Large intestine (tissue), 3 donors: ENCODE measurements at regions not wholly inside any gene's neighbourhood (a gene's known extent, or its start where the extent isn't known, plus 50 kb on each side); places are given as distances from the start of the nearest gene placed in this dataset.

Source experiments
- DNase-seq, 2 donors: peaks; one replicate each; pipeline versions ENCODE4 v3.0.0 to v3.0.0-alpha.2; 2013
- H3K27ac ChIP-seq: one replicate; pipeline ENCODE4 v1.5.1; 2013; ENCODE audit warnings: low read length
- H3K27me3 ChIP-seq: 2 replicates; pipeline ENCODE4 v1.6.1; 2013; ENCODE audit warnings: low read length; ENCODE audit not compliant: control insufficient read depth, insufficient read depth
- H3K36me3 ChIP-seq: 2 replicates; pipeline ENCODE4 v1.6.1; 2013; ENCODE audit warnings: low read length; ENCODE audit not compliant: control insufficient read depth, insufficient read depth
- H3K4me1 ChIP-seq: one replicate; pipeline ENCODE4 v1.6.1; 2013; ENCODE audit warnings: low read length; ENCODE audit not compliant: control insufficient read depth, insufficient read depth
- H3K4me3 ChIP-seq: one replicate; pipeline ENCODE4 v1.5.1; 2013; ENCODE audit warnings: low read length
- H3K9me3 ChIP-seq: one replicate; pipeline ENCODE4 v1.6.1; 2013; ENCODE audit warnings: mild to moderate bottlenecking, low read depth, low read length, moderate library complexity; ENCODE audit not compliant: control insufficient read depth
- WGBS: methylation state at CpG from one replicate; pipeline ENCODE4 v1.1.5; 2013; ENCODE audit warnings: low lambda C conversion rate; ENCODE audit not compliant: insufficient coverage; 5-methylcytosine and 5-hydroxymethylcytosine counted together

GRCh38 chr4:108529102-108529501 is 91.3 kb upstream of the RPL34 start:
- Histone ChIP-seq H3K9me3 (no peaks in the 10 kb centered on the region), H3K27me3 (no peaks in the 10 kb centered on the region), H3K27ac (no peak overlapping the region), H3K36me3 (no peaks in the 10 kb centered on the region), H3K4me1 (no peaks in the 10 kb centered on the region), H3K4me3 (no peak overlapping the region)
- DNase-seq = no peak
- no CpG with 5 or more reads among the region's 1 CpG for WGBS

DNA sequence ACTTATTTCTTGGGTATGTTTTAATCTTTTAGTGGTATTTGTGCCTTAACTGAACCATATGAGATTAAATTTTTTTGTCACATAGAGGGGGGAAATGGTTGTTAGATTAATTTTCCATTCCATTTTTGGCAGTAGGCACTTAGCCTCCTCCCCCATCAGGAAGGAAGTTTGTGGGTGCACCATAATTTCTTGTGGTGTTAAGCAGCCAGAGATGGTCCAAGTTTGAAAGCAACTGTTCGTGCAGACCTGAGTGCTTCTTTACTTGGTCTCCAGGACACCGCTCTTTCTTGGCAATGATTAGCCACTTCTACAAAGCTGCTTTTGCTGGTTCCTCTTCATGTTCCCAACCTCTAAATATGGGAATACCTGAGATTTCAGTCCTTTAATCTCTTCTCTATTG is 92.7 kb upstream of the RPL34 start:
- H3K27ac ChIP-seq = no peak overlapping the region
- H3K9me3 ChIP-seq = no peaks in the 10 kb centered on the region
- DNase-seq = no peak
- H3K4me3 ChIP-seq = no peak overlapping the region
- H3K4me1 ChIP-seq = no peaks in the 10 kb centered on the region
- H3K27me3 ChIP-seq = no peaks in the 10 kb centered on the region
- H3K36me3 ChIP-seq = no peaks in the 10 kb centered on the region
- WGBS = 67% methylated on average over 1 of the region's 2 CpGs

GRCh38 chr4:108520807-108521206 is 99.6 kb upstream of the RPL34 start:
- no peak overlapping the region for H3K4me3 ChIP-seq
- no peaks in the 10 kb centered on the region for H3K36me3 ChIP-seq
- H3K27ac ChIP-seq = no peak overlapping the region
- no peak for DNase-seq
- H3K4me1 ChIP-seq = no peaks in the 10 kb centered on the region
- no peaks in the 10 kb centered on the region for H3K9me3 ChIP-seq
- WGBS = no CpG with 5 or more reads among the region's 1 CpG
- no peaks in the 10 kb centered on the region for H3K27me3 ChIP-seq

DNA sequence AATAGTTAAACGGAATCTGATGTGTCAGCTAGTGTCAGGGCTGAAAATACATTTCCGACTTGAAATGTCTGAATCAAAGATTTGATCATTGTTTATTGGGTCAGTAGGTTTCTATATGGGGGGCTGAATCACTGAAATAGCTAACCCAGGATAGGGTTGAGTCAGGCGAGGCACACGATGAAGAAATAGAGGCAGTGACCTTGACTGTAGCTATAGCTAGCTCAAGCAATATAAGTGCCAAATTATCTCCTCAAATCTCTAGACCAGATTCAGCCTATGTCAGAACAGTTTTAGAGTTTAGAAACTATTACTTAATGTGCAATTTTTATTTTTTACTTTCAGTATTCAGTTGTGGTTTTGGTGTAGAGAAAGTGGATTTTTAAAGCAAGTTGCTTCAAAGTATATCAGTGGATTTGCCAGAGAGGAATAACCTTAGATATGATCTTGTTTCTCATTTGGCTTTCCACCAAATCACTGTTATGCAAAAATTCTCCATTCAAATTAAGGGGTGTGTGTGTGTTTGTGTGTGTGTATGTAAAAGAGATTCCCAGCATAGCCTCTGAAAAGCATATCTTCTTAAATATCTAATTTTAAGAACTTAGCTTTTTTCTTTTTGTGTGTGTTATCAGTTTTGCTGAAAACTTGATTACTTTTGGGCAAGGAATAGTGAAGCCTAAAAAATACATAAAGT is 100.3 kb upstream of the RPL34 start:
- Histone ChIP-seq H3K9me3 (no peaks in the 10 kb centered on the region), H3K4me3 (no peak overlapping the region), H3K4me1 (no peaks in the 10 kb centered on the region), H3K36me3 (no peaks in the 10 kb centered on the region), H3K27me3 (no peaks in the 10 kb centered on the region), H3K27ac (no peak overlapping the region)
- WGBS = 100% methylated on average over 1 of the region's 4 CpGs
- no peak for DNase-seq

DNA sequence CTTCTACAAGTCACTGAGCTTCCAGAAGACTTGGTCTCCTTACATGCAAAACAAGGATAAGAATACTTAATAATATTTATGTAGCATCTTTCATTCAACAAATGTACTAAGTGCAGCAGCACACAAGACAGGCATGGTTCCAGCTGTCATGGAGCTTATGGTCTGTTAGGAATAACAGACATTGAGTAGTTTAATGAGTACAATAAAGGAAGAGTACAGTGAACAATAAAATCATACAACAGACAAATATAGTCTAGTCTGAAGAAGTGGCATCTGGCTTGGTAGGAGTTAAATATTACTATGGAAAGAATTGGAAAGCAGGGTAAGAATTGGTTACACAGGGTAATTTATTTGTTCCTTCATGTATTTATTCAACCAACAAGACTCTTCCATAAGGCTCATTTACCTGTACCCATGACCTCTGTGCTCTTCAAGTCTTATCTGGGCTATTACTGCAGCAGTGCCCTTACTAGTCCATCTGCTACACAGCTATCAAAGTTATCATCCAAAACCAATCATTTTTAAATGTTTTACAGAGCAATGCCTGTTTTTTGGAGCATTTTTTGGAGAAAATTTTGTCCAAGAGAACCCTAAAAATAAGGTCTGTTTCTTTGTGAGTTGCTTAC is 101.1 kb upstream of the RPL34 start:
- H3K4me1 ChIP-seq = no peaks in the 10 kb centered on the region
- H3K9me3 ChIP-seq = no peaks in the 10 kb centered on the region
- no peak for DNase-seq
- no peak overlapping the region for H3K27ac ChIP-seq
- H3K36me3 ChIP-seq = no peaks in the 10 kb centered on the region
- H3K27me3 ChIP-seq = no peaks in the 10 kb centered on the region
- no peak overlapping the region for H3K4me3 ChIP-seq

DNA sequence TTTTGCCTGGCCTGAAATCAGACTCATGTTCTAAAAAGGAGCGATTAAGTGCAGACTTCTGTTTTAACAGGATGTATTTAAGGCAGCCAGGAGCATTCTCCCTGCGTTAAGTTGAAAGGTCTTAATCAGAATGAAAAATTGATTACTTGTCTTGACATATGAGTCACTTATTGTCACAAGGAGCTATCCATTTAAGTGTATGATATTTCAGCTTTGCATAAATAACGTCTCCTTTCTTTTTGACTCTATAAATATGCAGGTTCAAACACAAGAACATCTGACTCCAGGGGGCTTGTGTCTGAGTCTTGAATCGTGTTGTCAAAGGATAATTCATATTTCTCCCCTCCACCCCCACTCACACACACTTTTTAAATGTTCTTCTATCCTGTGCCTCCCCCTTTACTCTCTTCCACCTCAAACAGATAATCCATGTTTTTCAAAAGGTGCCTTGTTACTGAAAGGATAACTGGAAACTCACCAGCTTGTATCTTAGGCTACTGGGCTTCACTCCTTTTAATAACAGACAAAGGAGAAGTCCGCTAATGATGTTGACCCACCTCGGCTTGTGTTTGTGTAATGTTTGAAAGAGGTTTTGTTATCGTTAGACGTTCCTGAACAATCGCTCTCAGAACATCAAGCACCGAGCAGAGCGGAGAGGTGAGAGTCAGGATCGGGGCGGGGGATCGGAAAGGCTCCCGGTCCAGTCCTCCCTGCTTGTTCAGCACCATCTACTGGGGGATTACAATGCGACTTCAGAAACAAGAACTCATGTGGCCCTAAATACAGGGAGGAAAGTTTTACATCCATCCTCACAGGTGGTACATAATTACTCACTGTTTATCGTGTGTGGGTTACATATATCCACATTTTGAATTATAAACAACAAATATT is 107.5 kb upstream of the RPL34 start:
- DNase-seq = peak; percentile 61 to 65
- Histone ChIP-seq H3K4me3 (no peak overlapping the region), H3K4me1 (no peaks in the 10 kb centered on the region), H3K27me3 (peaks cover 6% of the 10 kb centered on the region), H3K36me3 (no peaks in the 10 kb centered on the region), H3K27ac (no peak overlapping the region), H3K9me3 (no peaks in the 10 kb centered on the region)
- WGBS = 40% methylated on average over 2 of the region's 17 CpGs

DNA sequence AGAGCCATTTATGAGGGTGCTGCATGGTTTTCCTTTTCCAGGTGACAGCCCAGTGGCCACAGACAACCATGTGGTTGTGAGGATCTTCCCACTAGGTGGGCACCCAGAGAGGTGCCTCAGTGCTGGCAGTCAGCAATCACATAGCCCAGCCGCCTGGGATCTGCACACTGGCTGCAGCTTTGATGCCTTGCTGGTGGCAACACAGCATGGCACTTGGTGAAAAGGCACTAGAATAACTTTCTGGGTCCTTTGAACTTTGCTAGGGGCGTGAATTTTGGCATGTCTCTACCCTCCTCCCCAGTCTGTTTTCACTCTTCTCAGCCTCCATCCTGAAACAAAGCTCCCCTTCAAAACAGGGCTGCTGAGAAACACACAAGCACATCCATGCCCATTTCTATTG is 108.8 kb upstream of the RPL34 start:
- Histone ChIP-seq H3K4me3 (no peak overlapping the region), H3K4me1 (no peaks in the 10 kb centered on the region), H3K27ac (no peak overlapping the region), H3K27me3 (peaks cover 6% of the 10 kb centered on the region), H3K36me3 (no peaks in the 10 kb centered on the region), H3K9me3 (no peaks in the 10 kb centered on the region)
- DNase-seq = no peak
- WGBS = no CpG with 5 or more reads among the region's 2 CpGs

DNA sequence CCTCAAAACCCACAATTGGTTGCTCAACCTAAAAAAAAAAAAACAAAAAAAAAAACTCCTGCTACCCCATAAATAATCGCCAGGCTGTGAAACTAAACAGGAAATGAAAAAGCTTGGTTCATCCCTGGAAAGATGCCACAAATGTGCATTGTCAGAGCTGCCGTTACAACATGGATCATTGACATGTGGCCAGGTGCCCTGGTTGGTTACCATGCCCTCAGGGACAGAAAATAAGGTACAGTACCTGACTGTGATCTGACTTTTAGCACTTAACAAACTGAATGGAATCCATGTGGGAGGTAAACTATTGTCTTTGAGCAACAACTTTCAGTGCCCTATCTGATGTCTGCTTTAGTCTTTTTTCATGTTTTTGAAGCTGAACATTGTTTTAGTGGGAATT is 118.0 kb upstream of the RPL34 start:
- WGBS = no CpG with 5 or more reads among the region's 2 CpGs
- Histone ChIP-seq H3K4me3 (no peak overlapping the region), H3K27ac (no peak overlapping the region), H3K27me3 (no peaks in the 10 kb centered on the region), H3K4me1 (no peaks in the 10 kb centered on the region), H3K36me3 (no peaks in the 10 kb centered on the region), H3K9me3 (peaks cover under 1% of the 10 kb centered on the region)
- DNase-seq = no peak

DNA sequence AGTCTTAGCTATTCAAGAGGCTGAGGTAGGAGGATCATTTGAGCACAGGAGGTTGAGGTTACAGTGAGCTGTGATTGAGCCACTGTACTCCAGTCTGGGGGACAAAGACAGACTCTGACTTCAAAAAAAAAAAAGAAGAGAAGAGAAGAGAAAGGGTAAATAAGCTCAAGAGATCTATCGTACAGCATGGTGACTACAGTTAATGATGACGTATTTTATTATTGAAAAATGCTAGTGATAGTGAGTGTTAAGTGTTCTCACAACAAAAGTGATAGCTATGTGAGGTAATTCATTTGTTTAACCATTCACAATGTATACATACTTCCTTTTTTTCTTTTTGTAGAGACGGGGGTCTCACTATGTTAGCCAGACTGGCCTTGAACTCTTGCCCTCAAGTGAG is 121.5 kb upstream of the RPL34 start:
- no peaks in the 10 kb centered on the region for H3K4me1 ChIP-seq
- WGBS = 100% methylated on average over 2 of the region's 3 CpGs
- H3K9me3 ChIP-seq = peaks cover 6% of the 10 kb centered on the region
- no peak overlapping the region for H3K4me3 ChIP-seq
- DNase-seq = no peak
- H3K27me3 ChIP-seq = no peaks in the 10 kb centered on the region
- H3K27ac ChIP-seq = no peak overlapping the region
- no peaks in the 10 kb centered on the region for H3K36me3 ChIP-seq

- no peak overlapping the region for H3K27ac ChIP-seq
- H3K9me3 ChIP-seq = peaks cover 19% of the 10 kb centered on the region
- H3K27me3 ChIP-seq = no peaks in the 10 kb centered on the region
- H3K4me3 ChIP-seq = no peak overlapping the region
- DNase-seq = no peak
- no peaks in the 10 kb centered on the region for H3K36me3 ChIP-seq
- H3K4me1 ChIP-seq = no peaks in the 10 kb centered on the region
Measured at GRCh38 chr4:108493596-108493931, 126.8 kb upstream of the RPL34 start.
